ENCODE measurements at regions not wholly inside any gene's neighbourhood (a gene's known extent, or its start where the extent isn't known, plus 50 kb on each side); places are given as distances from the start of the nearest gene placed in this dataset.

DNA sequence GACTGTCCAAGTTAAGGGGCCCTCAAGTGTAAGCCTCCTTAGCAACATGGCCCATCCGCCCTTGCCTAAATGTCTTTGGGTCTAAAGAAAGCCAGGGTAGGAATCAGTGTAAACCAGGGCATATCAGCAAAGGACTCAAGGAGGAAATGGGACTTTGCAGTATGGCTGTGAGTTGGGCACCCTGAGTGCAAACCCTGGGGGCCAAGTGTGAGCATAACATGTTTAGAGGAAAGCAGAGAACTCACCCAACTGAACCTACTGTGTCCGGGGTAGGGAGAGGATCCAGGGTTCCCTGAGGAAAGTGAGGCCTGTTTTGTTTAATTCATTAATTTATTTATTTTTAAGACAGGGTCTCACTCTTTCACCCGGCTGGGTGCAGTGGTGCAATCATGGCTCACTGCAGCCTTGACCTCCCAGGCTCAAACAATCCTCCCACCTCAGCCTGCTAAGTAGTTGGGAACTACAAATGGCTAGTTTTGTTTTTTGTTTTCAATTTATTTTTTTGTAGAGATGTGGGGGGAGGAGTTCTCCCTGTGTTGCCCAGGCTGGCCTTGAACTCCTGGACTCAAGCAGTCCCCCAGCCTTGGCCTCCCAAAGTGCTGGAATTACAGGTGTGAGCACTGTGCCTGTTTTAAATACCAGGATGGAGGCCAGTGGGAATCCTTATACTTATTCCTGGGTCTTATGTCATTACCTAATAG is 51.0 kb upstream of the ACTR3 start:
- no peak overlapping the region for H3K27ac Mint-ChIP-seq
- ChIA-PET POLR2A (no interaction called here), CTCF (no interaction called here)
- H3K4me3 Mint-ChIP-seq: no peak overlapping the region
- H3K27me3 Mint-ChIP-seq: no peaks in the 10 kb centered on the region
- no peak for DNase-seq
- H3K9me3 Mint-ChIP-seq: no peaks in the 10 kb centered on the region
- H3K36me3 Mint-ChIP-seq (ENCODE audit: low read depth): no peaks in the 10 kb centered on the region
- H3K4me1 Mint-ChIP-seq: no peaks in the 10 kb centered on the region

DNA sequence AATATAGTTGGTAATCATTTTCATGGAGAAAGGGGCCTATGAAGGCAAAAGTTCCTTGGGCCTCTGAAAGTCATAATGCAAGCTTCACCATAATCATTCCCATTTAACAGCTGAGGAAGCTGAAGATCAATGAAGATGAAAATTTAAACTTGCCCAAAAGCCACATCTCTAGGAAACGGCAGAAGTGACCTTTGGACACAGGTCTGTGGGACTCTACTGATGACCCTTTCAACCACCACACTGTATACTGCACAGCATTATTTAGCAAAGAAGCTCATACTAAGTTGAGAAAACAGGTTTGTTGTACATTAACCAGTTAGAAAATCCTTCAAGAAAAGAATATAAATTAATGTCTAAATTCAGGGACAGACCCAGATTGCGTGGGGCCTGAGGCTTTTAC is 51.6 kb upstream of the ACTR3 start:
- H3K27me3 Mint-ChIP-seq: no peaks in the 10 kb centered on the region
- H3K4me1 Mint-ChIP-seq: no peaks in the 10 kb centered on the region
- H3K27ac Mint-ChIP-seq: no peak overlapping the region
- ChIA-PET POLR2A (no interaction called here), CTCF (no interaction called here)
- DNase-seq: no peak
- H3K9me3 Mint-ChIP-seq: no peaks in the 10 kb centered on the region
- no peak overlapping the region for H3K4me3 Mint-ChIP-seq
- H3K36me3 Mint-ChIP-seq (ENCODE audit: low read depth): no peaks in the 10 kb centered on the region

GRCh38 chr2:113834051-113834730 is 55.7 kb upstream of the ACTR3 start:
- ChIA-PET POLR2A (no interaction called here), CTCF (no interaction called here)

GRCh38 chr2:113832795-113833290 is 57.0 kb upstream of the ACTR3 start:
- peaks cover 5% of the 10 kb centered on the region for H3K9me3 Mint-ChIP-seq
- H3K27ac Mint-ChIP-seq: no peak overlapping the region
- POLR2A ChIA-PET: no interaction called here
- no peaks in the 10 kb centered on the region for H3K4me1 Mint-ChIP-seq
- H3K36me3 Mint-ChIP-seq (ENCODE audit: low read depth): peaks cover 5% of the 10 kb centered on the region
- no peaks in the 10 kb centered on the region for H3K27me3 Mint-ChIP-seq
- no peak overlapping the region for H3K4me3 Mint-ChIP-seq
- CTCF ChIA-PET: no interaction called here
- DNase-seq: no peak

More at GRCh38 chr2:113834051-113834730, 55.7 kb upstream of the ACTR3 start:
- no peaks in the 10 kb centered on the region for H3K27me3 Mint-ChIP-seq
- no peak overlapping the region for H3K4me3 Mint-ChIP-seq
- no peaks in the 10 kb centered on the region for H3K36me3 Mint-ChIP-seq (ENCODE audit: low read depth)
- peaks cover under 1% of the 10 kb centered on the region for H3K9me3 Mint-ChIP-seq
- DNase-seq: no peak
- no peak overlapping the region for H3K27ac Mint-ChIP-seq
- H3K4me1 Mint-ChIP-seq: no peaks in the 10 kb centered on the region

- Mint-ChIP-seq H3K27ac (no peak overlapping the region), H3K27me3 (no peaks in the 10 kb centered on the region), H3K4me1 (no peaks in the 10 kb centered on the region), H3K9me3 (peaks cover 5% of the 10 kb centered on the region), H3K4me3 (no peak overlapping the region), H3K36me3 (ENCODE audit: low read depth) (peaks cover 5% of the 10 kb centered on the region)
- DNase-seq: no peak
- POLR2A ChIA-PET: no interaction called here
- CTCF ChIA-PET: no interaction called here
These were observed 58.7 kb upstream of the ACTR3 start for GRCh38 chr2:113831161-113831560.

DNA sequence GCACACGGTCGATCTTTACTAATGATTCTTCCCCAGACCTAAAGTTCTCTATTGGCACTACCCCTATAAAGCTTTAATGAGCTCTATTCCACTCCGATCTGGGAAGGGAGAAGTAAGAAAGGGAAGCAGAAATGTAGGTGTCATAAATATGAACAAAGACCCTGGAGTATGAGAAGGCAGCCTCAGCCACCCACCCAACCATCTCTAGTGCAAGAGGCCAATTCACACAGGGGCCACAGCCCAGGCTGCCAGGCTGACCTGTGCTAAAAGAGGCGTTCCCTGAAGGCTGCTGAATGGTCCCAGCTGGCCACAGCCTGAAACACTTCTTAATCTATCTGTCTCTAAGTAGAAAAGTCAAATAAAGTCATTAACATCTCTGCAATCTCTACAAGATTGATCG is 60.1 kb upstream of the ACTR3 start:
- peaks cover 5% of the 10 kb centered on the region for H3K36me3 Mint-ChIP-seq (ENCODE audit: low read depth)
- ChIA-PET CTCF (interaction anchor here (0.5 kb wide), 1 partner anchor 37 kb away, joined by 3 read pairs; no protein-coding TSS in a partner anchor), POLR2A (no interaction called here)
- no peak for DNase-seq
- no peaks in the 10 kb centered on the region for H3K4me1 Mint-ChIP-seq
- H3K9me3 Mint-ChIP-seq: peaks cover 5% of the 10 kb centered on the region
- no peak overlapping the region for H3K27ac Mint-ChIP-seq
- H3K4me3 Mint-ChIP-seq: no peak overlapping the region
- H3K27me3 Mint-ChIP-seq: no peaks in the 10 kb centered on the region

GRCh38 chr2:113829270-113829669 is 60.6 kb upstream of the ACTR3 start:
- H3K9me3 Mint-ChIP-seq: peaks cover 5% of the 10 kb centered on the region
- POLR2A ChIA-PET: no interaction called here
- no peaks in the 10 kb centered on the region for H3K4me1 Mint-ChIP-seq
- H3K27me3 Mint-ChIP-seq: no peaks in the 10 kb centered on the region
- H3K36me3 Mint-ChIP-seq (ENCODE audit: low read depth): peaks cover 5% of the 10 kb centered on the region
- CTCF ChIA-PET: interaction anchor here (0.5 kb wide), 1 partner anchor 36 kb away, joined by 3 read pairs; no protein-coding TSS in a partner anchor
- H3K27ac Mint-ChIP-seq: no peak overlapping the region
- no peak for DNase-seq
- H3K4me3 Mint-ChIP-seq: no peak overlapping the region

GRCh38 chr2:113828049-113828742 is 61.7 kb upstream of the ACTR3 start:
- Mint-ChIP-seq H3K4me3 (no peak overlapping the region), H3K27me3 (no peaks in the 10 kb centered on the region), H3K9me3 (peaks cover 5% of the 10 kb centered on the region), H3K27ac (no peak overlapping the region), H3K4me1 (no peaks in the 10 kb centered on the region), H3K36me3 (ENCODE audit: low read depth) (peaks cover 5% of the 10 kb centered on the region)
- POLR2A ChIA-PET: no interaction called here
- no peak for DNase-seq
- CTCF ChIA-PET: no interaction called here

GRCh38 chr2:113827426-113827825 is 62.5 kb upstream of the ACTR3 start:
- no peak for DNase-seq
- Mint-ChIP-seq H3K36me3 (ENCODE audit: low read depth) (peaks cover 5% of the 10 kb centered on the region), H3K27me3 (no peaks in the 10 kb centered on the region), H3K4me1 (no peaks in the 10 kb centered on the region), H3K4me3 (no peak overlapping the region), H3K27ac (no peak overlapping the region), H3K9me3 (peaks cover 5% of the 10 kb centered on the region)
- ChIA-PET CTCF (no interaction called here), POLR2A (no interaction called here)

GRCh38 chr2:113826346-113827285 is 63.3 kb upstream of the ACTR3 start:
- Mint-ChIP-seq H3K9me3 (peaks cover 5% of the 10 kb centered on the region), H3K27me3 (no peaks in the 10 kb centered on the region), H3K4me3 (no peak overlapping the region), H3K36me3 (ENCODE audit: low read depth) (peaks cover 5% of the 10 kb centered on the region), H3K4me1 (no peaks in the 10 kb centered on the region), H3K27ac (no peak overlapping the region)
- ChIA-PET POLR2A (no interaction called here), CTCF (no interaction called here)
- no peak for DNase-seq

GRCh38 chr2:113823716-113824595 is 65.9 kb upstream of the ACTR3 start:
- Mint-ChIP-seq H3K4me3 (no peak overlapping the region), H3K27me3 (no peaks in the 10 kb centered on the region), H3K36me3 (ENCODE audit: low read depth) (peaks cover 4% of the 10 kb centered on the region), H3K4me1 (no peaks in the 10 kb centered on the region), H3K27ac (no peak overlapping the region), H3K9me3 (peaks cover 2% of the 10 kb centered on the region)
- ChIA-PET CTCF (no interaction called here), POLR2A (no interaction called here)
- DNase-seq: no peak

DNA sequence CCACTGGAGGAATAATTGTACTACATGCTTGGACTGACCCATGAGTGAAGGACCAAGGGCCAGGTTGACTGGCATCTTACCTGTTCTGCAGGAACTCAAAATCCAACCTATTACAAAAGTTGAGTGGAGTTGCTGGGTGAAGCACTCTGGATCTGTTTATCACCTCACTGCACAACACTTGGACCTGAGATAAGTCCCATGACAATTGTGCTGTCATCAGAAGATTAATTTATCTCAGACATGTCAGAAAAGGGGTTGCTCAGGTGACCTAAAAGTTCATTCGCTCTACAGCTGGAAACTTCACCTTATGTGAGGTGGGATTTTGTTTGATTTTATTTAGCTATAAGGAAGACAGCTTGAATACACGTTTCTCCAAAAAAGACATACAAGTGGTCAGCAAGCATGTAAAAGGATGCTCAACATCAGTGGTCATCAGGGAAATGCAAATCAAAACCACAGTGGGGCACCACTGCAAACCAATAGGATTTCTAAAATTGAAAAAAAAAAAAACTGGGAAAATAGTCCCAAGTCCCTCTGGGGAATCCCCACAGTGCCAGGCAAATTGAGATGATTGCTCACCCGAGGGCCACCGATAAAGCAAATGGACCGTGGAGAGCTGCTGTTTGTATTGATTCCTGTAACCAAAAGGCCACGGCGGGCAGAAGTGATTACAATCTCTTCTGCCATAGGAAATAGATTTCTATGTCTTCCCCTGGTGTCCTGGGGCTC is 65.8 kb upstream of the SLC35F5 start:
- H3K36me3 Mint-ChIP-seq (ENCODE audit: low read depth): no peaks in the 10 kb centered on the region
- H3K4me1 Mint-ChIP-seq: no peaks in the 10 kb centered on the region
- no peaks in the 10 kb centered on the region for H3K9me3 Mint-ChIP-seq
- DNase-seq: no peak
- no peak overlapping the region for H3K4me3 Mint-ChIP-seq
- H3K27ac Mint-ChIP-seq: no peak overlapping the region
- no peaks in the 10 kb centered on the region for H3K27me3 Mint-ChIP-seq
- ChIA-PET CTCF (no interaction called here), POLR2A (no interaction called here)
